ENCODE measurements at regions not wholly inside any gene's neighbourhood (a gene's known extent, or its start where the extent isn't known, plus 50 kb on each side); places are given as distances from the start of the nearest gene placed in this dataset.
"Not testable (repeated sequence)": the region's sequence is repeated elsewhere in the genome, so short reads cannot be mapped to it uniquely, and the experiment has no call there.

DNA sequence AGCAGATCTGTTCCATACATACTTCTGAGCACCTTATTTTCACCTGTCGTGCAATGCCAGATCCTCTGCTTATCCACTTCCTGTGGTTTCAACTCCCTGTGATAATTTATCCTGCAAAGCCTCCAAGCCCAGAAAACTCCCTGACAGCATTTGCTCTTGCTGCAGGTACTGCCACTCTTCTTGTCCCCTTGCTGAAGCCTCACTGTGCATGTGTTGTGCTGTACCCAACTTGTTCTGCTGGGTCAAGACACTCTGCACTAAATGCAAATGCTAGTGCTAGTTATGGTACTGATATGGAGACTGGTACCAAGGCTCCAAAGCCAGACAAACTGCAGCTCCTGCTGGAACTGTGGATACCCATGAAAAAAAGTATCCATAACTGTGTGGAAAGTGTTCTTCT lies 315.4 kb upstream of the MIR17HG start:
- DNase-seq = no peak

DNA sequence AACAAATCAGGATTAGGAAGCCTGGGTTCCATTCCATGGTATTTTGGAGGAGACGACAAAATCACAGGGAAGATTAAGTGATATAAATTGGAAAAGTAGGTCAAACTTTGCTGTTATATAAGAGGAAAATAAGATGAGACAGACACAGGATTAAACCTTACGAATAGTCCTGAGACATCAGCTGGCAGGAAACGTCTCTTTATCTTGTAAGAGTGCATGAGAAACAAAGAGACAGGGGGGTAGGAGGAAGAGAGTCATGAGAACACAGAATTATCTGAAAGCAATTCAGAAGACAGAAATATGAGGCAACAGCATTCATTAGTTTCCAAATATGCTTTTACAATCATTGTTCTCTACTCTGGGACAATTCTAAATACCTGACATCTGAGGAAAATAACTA lies 310.6 kb upstream of the MIR17HG start:
- no peak for DNase-seq

DNA sequence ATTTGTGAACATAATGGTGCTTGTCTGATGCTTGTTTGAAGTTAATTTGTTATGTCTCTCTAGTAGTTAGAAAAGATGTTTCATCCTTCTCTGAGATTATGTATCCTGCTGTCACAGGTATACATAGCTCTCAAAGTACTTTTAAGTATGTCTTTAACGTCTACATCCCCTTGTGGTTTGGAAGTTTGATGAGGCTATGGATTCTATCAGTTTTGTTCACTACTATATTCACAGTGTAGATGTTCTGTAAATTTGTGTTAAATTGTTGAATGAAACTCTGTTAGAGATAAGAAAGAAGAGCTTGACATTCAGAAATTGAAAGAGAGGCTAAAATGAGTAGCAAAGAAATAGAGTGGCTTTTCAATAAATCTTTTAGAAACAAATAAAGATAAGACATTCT lies 304.6 kb upstream of the MIR17HG start:
- no peak for DNase-seq

DNA sequence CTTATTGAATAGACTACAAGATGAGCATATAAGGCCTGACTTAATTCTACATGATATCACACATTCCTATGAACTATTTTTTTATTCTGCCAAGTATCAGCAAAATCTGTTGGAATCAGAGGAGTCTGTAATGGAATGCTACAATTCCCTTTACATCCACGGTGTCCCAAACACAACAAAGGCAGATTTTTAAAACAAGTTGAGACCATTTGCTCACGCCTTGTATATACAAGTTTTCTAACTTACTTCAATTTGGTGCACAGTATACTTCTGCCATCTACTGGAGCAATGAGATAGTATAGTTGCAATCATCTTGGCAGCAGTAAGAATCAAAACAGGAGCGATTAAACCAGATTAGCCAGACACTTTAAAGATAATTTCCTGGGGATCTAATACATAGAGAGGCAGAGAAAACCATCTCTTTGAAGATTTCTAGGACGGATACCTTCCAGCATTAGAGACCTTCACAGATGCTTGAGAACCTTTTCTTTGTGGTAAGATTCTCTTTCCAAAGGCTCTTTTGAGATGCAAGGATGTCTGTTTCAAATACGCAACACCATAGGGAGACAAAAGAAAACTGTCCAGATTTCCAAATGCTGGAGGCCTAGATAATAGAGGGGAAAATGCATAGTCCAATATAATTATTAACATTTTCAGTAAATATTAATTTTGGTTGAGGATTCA lies 302.0 kb upstream of the MIR17HG start:
- no peak for DNase-seq

DNA sequence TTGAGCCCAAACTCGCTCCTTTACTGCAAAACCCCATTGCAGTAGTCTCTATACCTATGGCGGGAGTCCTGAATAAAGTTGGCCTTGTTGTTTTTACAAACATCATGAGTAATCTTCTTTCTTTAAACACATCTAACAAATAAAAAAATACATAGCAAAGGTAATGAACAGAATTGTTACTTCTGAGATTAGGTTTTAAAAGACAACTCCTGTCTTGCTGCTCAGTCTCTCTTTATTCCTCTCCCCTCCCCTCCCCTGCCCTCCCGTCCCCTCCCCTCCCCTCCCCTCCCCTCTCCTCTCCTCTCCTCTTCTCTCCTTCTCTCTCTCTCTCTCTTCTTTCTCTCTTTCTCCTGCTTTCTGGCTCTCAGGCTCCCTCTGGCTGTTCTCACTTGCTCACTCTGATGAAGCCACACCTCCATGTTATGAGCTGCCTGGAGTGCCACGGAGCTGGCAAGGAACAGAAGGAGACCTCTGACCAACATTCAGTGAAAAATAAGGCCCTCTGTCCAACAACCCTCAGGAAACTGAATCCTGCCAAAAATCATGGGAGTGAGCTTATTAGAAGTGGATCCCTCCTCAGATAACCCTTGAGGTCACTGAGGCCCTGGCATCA lies 300.7 kb upstream of the MIR17HG start:
- no peak for DNase-seq

DNA sequence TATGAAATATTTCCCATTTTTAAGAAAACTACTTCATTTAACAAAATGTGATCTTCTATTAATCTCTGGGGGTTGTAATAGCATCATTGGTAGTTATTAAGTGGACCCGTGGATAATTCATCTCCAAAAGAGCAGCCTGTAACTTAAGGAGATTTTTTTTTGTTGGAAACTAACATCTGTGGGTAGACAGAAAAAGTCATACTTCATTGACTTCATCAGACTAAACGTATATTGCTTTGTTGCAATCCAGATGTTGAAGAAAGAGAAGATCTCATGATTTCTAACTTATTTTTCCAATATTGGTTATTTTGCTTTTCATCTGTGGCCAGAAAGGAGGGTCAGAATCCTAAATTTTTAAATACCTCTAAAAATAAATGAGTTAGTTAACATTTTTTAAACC lies 296.5 kb upstream of the MIR17HG start:
- DNase-seq = no peak

DNA sequence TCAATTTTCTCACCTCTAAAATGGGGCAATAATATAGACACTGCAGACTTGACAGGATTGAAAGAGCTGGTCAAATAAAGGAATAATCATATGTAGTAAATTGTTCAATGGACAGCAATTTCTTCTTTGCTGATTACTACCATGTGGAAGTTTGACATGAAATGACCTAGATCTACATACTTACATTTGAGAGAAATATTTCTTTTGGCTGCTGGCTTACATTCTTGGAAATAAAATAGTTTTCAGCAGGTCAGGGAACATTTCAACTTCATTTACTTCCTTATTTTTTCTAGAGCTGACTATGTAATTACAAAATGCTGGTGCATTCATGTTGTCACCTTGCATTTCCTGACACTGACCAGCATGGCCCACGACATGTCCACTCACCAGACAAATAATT lies 294.6 kb upstream of the MIR17HG start:
- DNase-seq = no peak

DNA sequence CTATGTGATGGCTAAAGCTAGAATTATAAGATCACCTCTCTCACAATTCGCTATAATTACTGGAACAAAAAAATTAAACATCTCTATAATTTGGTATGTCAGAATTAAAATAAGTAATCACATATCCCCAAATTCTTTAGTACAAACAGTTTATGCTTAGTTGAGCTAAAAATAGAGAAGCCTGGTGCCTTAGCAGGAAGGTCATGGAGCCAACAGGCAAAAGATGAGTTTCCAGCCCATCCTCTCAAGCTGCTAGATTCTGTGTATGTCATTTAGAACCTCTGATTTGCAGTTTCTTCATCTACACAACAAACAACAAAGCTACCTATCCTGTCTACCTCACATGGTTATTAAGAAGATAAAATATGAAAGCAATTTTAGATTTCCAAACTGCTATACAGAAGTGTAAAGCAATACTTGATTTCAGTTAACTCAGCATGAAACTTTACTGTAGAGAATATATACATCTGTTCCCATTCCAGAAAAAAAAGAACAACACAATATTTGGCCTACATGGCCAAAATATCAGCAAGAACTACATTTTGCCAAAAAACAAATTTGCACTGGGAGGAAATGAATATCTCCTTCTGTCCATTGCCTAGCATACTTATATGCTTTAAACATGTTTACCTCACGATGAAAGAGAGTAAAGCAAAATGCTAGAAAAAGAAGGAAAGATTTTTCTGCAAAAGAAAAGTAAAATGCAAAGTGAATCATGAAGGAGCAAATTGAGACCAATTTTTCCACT lies 294.0 kb upstream of the MIR17HG start:
- no peak for DNase-seq

DNA sequence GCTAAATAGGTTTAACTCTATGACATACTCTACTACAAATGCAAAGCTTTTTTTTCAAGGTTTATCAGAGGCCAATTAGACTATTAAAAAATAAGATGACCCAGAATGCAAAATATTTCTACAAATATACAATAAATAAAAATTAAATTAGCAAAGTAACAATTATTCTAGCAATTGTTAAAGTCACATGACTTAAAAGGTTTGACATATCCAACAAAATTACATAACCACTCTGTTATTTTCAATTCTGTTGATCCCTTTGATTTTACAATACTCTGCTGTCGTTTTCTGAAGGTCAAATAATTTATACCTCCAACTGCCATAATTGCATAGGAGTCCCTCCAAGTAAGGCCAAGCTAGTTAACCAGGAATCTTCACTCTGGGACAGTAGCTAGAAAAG lies 292.6 kb upstream of the MIR17HG start:
- no peak for DNase-seq

DNA sequence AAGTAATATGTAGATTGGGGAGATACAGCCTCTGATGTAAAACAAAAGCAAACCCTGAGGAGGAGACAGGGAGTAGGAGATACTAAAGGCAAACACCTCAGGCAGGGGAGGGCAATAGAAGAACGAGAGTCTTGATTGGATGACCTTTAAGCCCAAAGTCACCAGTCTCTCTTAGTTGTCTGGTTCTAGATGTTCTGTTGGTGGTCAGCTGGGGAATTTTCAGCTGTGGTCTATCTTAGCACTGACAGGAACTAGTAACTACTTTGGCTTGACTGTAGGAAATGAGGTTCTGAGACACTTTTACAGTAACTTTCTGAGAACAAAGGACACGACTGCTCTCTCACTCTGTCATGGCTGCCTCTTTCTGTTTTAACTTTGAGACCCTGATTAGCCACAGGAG lies 290.7 kb upstream of the MIR17HG start:
- DNase-seq = no peak

DNA sequence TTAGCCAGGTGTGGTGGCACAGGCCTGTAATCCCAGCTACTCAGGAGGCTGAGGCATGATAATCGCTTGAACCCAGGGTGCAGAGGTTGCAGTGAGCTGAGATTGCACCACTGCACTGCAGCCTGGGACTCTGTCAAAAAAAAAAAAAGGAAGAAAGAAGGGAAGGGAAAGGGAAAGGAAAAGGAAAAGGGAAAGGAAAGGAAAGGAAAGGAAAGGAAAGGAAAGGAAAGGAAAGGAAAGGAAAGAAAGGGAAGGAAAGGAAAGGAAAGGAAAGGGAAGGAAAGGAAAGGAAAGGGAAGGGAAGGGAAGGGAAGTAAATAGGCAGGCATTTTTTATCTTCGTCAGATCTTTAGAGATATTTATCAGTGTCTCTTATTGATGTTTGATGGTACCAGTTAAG lies 290.0 kb upstream of the MIR17HG start:
- not testable (repeated sequence) for DNase-seq

DNA sequence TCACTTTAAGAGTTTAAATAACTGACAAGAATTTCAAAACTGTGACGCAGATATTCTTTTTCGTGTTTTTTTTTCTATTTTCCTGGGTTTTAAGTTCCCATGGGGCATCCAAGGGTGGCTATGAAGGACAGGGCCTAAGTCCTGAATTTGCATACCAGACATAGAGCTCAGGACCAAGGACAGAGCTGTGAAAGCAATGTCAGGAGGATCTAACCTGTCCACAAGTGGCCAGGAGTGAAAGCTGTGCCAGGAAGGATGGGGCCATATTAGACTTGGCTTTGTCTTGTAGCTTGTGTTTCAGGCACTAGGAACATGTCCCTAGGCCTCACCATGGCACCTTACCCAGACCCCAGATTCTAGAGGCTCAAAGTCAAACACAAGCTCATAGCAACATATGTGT lies 289.4 kb upstream of the MIR17HG start:
- no peak for DNase-seq

DNA sequence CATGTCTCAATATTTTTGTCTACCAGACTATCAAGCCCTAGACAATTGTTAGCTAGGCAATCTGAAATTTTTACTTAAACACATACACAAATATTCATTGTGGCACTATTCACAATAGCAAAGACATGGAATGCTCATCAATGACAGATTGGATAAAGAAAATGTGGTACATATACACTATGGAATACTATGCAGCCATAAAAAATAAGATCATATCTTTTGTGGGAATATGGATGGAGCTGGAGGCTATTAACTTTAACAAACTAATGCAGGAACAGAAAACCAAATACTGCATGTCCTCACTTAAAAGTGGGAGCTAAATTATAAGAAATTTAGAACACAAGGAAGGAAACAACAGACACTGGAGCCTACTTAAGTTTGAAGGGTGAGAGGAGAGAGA lies 288.6 kb upstream of the MIR17HG start:
- no peak for DNase-seq

DNA sequence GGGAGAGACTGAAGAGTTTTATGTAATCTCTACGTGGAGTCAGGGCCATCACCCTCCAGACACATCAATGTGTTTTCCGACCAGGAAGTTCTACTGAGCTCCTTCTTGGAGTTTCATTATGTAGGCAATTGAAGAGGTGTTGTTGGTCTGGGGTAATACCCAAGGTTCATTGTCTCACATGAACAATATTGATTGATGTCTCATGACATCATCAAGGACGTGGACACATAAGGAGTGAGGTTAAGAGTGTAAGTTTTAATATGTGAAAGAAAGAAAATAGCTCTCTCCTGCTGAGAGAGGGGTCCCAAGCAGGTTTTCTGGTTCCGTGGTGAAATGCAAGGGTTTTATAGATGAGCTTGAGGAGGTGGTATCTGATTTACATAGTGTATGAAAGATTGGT lies 280.7 kb upstream of the MIR17HG start:
- no peak for DNase-seq

DNA sequence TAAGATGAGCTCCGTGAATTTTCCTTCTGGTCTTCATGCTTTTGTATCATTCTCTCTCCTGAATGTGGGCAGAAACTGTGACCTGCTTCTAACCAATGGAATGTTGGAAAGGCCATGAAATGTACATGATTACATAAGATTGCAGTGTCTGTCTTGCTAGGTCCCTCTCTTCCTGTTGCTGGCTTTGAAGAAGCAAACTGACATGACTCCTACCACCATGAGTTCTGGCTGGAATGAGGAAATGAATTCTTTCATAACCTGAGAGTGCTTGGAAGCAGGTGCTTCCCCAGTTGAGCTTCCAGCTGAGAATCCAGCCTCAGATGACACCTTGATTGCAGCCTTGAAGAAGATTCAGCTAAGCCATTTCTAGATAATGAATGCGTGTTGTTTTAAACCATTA lies 275.0 kb upstream of the MIR17HG start:
- no peak for DNase-seq

DNA sequence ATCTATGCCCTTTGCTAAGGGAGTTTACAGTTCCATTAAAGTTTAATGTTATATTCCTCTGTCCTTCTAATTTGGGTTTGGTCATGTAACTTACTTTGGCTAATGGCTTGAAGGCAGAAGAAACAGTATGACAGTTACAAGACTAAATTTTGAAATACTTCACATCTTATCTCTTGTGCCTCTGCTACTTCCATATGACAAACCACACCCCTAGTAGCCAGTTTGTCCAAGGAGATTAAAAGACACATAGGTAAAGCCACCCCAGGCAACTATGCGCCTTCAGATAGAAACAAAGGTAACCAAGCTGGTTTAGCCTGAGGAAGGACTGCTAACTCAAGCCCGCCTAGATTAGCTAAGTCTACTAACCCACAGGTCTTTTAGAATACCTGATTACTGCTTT lies 273.4 kb upstream of the MIR17HG start:
- DNase-seq = no peak

DNA sequence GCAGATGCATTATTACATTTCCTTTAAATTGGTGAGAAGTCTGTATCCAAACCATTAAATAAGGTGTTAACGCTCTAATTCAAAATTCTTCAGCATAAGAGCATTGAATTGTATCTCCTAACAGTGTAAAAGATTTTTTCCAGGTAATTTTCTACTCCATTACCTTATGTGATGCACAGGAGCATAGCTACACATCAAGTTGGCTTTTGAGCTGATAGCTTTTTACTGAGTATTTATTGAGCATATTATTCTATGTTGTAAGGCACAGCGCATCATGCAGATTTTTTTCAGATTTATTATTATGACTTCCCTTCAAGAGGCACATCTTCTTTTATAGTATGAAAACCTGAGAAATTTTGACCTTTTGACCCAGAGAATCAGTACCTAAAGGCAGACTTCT lies 270.7 kb upstream of the MIR17HG start:
- DNase-seq = no peak

DNA sequence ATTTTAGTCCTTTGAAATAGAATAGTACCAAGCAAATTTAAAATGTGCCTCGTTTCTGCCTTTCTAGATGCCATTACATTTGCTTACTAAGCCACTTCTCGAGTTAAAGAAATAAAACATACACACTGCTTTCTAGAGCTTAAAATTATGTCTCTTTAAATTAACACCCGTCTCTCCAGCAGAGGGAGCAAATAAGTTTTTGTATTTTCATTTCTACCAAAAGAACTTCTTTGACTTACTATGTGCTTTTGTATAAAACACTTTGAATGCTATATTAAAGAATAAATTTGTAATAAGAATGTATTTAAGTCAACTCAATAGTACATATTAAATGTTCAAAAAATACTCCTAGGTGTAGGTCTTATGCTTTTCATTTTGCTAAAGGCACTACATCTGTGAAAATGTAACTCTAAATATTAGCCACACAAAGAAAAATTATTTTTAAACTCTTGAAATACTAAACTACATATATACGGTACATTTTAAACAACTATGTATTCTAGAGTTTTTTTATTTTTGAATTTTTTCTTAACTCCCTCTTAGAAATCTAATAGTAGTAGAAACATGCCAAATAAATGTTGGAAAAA lies 269.3 kb upstream of the MIR17HG start:
- no peak for DNase-seq

DNA sequence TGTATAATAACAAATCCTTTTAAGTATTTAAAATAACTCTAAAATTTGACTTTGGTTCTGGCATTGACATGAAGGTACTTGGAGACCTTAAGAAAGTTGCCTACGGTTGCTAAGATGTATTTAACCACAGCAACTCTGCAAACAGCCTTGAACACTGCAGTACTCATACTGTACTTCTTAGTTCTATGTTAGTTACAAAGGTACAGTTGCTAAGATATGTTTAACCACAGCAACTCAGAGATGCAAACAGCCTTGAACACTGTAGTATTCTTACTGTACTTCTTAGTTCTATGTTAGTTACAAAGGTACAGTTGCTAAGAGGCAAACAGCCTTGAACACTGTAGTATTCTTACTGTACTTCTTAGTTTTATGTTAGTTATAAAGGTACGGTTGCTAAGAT lies 268.3 kb upstream of the MIR17HG start:
- DNase-seq = no peak

DNA sequence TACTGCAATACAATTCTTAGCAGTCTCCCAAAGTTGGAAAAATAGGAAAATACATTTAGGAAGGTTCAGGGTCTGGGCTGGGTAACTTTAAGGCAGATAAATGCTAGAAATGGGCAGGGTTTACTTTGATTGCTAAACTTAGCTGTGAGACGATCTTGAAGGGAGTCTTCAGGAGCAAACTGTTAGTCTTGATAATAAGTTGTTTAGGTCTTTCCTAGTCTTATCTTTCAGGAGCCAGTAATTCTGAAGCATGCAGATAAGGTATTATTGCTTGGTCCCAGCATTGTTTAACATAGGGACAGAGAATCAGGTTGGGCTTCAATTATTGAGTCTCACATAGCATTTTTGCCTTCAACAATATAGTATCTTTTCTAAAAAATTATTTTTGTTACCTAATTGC lies 262.4 kb upstream of the MIR17HG start:
- DNase-seq = no peak

DNA sequence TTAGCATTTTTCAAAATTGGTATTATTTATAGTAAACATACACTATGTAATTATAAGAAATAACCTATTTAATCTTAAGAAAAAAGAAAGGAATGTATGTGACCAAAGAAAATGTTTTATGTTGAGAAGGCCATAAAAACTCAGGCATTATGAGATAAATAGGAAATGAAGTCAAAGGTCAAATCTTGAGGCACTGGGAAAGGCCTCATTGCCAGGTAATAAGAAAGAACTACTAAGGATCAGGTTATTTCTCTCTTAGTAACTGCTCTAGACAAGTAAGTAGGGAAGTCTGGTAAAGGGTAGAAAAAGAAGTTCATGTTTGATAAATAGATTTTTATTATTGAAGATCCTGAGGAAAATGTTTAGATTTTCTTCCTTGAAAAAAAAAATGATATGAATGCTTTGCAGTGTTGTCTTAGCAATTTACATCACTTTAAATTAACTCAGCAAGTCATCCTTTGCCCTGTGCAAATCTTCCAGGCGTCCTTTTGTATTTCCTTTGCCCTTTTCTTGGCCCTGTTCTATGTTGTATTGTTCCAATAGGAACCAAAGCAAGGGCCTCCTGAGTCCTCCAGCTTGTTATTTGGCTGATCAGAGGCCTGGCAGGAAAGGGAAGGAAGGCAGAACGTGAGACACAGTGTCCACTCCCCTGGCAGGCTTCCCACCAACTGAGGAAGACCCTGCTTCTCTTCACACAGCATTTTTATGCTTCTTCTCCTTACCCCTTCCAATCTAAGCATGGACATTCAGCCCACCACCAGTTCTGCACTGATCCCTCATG lies 260.4 kb upstream of the MIR17HG start:
- DNase-seq = no peak

DNA sequence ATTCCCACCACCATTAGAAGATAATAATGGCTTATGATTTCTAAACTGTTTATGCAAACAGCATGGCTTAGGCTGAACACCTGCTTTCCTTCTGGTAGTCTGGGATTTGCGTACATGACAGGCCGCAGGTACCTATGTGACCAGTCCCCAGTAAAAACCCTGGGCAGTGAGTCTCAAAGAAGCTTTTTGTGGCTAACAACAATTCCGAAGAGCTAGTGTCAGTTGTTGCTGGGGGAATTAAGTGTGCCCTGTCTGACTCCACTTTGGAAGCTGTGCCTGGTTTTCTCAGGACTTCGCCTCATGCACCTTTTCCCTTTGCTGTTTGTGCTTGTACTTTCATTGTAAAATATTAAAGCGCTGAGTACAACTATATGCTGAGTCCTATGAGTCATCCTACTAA lies 250.2 kb upstream of the MIR17HG start:
- no peak for DNase-seq

DNA sequence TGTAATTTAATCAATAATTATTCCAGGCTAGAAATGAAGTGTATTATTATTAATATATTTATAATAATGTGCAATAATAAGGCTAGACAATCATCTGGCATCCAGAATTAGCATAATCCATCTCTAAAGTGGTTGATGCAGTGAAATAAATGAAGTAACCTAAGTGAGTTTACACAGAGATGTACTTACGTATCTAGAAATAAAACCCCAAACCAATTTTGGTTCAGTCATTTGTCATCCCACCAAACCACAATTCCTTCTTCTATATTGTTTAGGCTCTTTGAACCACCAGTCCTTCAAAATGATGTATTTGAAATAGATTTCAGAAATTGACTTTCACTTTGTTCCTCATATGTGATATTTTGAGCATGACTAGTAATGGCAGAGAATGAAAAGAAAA lies 247.6 kb upstream of the MIR17HG start:
- no peak for DNase-seq

Measured in CD4-positive, alpha-beta T cell treated with Interleukin-6 for 4 hours (primary cell).